Testis (tissue), 2 donors: ENCODE measurements at regions not wholly inside any gene's neighbourhood (a gene's known extent, or its start where the extent isn't known, plus 50 kb on each side); places are given as distances from the start of the nearest gene placed in this dataset.

ENCODE experiments used
- DNase-seq: peaks from one replicate; pipeline ENCODE4 v3.0.0-alpha.2; 2019
- H3K27ac ChIP-seq, 2 donors: fragments of 200-600 bp; sonication (generic); one replicate each; pipeline ENCODE4 v1.5.1; 2019
- H3K27me3 ChIP-seq: fragments of 200-600 bp; sonication (generic); one replicate; pipeline ENCODE4 v1.5.1; 2019
- H3K36me3 ChIP-seq: fragments of 200-600 bp; sonication (generic); one replicate; pipeline ENCODE4 v1.5.1; 2017; ENCODE audit warnings: low read depth; ENCODE audit errors: missing control alignments
- H3K4me1 ChIP-seq: fragments of 200-600 bp; sonication (generic); one replicate; pipeline ENCODE4 v1.5.1; 2019
- H3K4me3 ChIP-seq, 2 donors: fragments of 200-600 bp; sonication (generic); one replicate each; pipeline ENCODE4 v1.5.1; 2017 to 2019
- H3K9me3 ChIP-seq: fragments of 200-600 bp; sonication (generic); one replicate; pipeline ENCODE4 v1.5.1; 2017
- CTCF ChIP-seq, 3 experiments: fragments of 450-650 bp in 2 of 3; fragments of 200-600 bp in 1 of 3; sonication (generic) in 1 of 3; IDR thresholded peaks; one replicate each; pipeline ENCODE4 v1.5.1; 2016 to 2019; ENCODE audit warnings: antibody characterized with exemption in 3 of 3, mild to moderate bottlenecking in 2 of 3, moderate library complexity in 1 of 3
- POLR2A ChIP-seq: fragments of 450-650 bp; IDR thresholded peaks from one replicate; pipeline ENCODE4 v1.6.1; 2017; ENCODE audit warnings: antibody characterized with exemption, mild to moderate bottlenecking, moderate library complexity
- WGBS, 2 donors: methylation state at CpG; one replicate each; pipeline ENCODE4 v1.1.5; 2018; 5-methylcytosine and 5-hydroxymethylcytosine counted together
- intact Hi-C: fragments of 100-400 bp; cut with DNase I; formaldehyde crosslinking; loops from one replicate; pipeline ENCODE4 v1.15.1; 2023; ENCODE audit warnings: low total_unique reads

DNA sequence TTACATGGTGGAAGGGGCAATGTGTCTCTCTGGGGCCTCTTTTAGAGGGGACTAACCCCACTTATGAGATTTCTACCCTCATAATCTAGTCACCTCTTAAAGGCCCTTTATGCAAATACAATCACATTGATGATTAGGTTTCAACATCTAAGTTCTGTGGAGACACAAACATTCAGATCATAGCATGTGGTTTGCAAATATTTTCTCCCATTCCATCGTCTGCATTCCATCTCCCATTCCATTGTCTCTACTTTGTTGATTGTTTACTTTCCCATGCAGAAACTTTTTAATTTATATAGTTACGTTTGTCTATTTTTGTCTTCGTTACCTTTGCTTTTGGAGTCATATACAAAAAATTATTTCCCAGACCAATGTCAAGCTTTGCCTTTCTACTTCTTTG lies 927.5 kb upstream of the INTU start:
- intact Hi-C loops, result no loop called here
- H3K4me3 ChIP-seq, result no peak overlapping the region

GRCh38 chr4:126708716-126709115 lies 924.0 kb upstream of the INTU start:
- H3K9me3 ChIP-seq, result no peaks in the 10 kb centered on the region
- intact Hi-C loops, result no loop called here
- H3K27ac ChIP-seq, result no peak overlapping the region
- no peaks in the 10 kb centered on the region for H3K27me3 ChIP-seq
- no peak for DNase-seq
- H3K4me1 ChIP-seq, result no peaks in the 10 kb centered on the region
- no peak overlapping the region for H3K4me3 ChIP-seq
- WGBS, 2 donors, result 51 to 63% methylated on average over 2 of the region's 2 CpGs
- H3K36me3 ChIP-seq, result no peaks in the 10 kb centered on the region
- TF ChIP-seq POLR2A (no peak), CTCF (IDR thresholded peaks at IDR 0.05) (no peak)

More for the DNA sequence above, 927.5 kb upstream of the INTU start:
- Histone ChIP-seq H3K27me3 (no peaks in the 10 kb centered on the region), H3K9me3 (no peaks in the 10 kb centered on the region), H3K4me1 (no peaks in the 10 kb centered on the region), H3K27ac (no peak overlapping the region), H3K36me3 (no peaks in the 10 kb centered on the region)
- no peak for TF ChIP-seq POLR2A
- no peak for DNase-seq
- WGBS, 2 donors, result 78 to 89% methylated on average over 3 of the region's 3 CpGs

- H3K9me3 ChIP-seq, result no peaks in the 10 kb centered on the region
- intact Hi-C loops, result no loop called here
- no peaks in the 10 kb centered on the region for H3K4me1 ChIP-seq
- H3K4me3 ChIP-seq, result no peak overlapping the region
- TF ChIP-seq POLR2A (no peak), CTCF (IDR thresholded peaks at IDR 0.05) (no peak)
- H3K27me3 ChIP-seq, result no peaks in the 10 kb centered on the region
- no peak for DNase-seq
- no peak overlapping the region for H3K27ac ChIP-seq
- H3K36me3 ChIP-seq, result no peaks in the 10 kb centered on the region
Measured at GRCh38 chr4:126710935-126711334, 921.8 kb upstream of the INTU start.

- intact Hi-C loops, result no loop called here
- no peaks in the 10 kb centered on the region for H3K4me1 ChIP-seq
- H3K27ac ChIP-seq, result no peak overlapping the region
- no peaks in the 10 kb centered on the region for H3K27me3 ChIP-seq
- no peak for TF ChIP-seq POLR2A
- no peak for TF ChIP-seq CTCF (IDR thresholded peaks at IDR 0.05)
- WGBS, 2 donors, result 71 to 85% methylated on average over 8 of the region's 8 CpGs
- no peaks in the 10 kb centered on the region for H3K36me3 ChIP-seq
- DNase-seq, result no peak
- no peaks in the 10 kb centered on the region for H3K9me3 ChIP-seq
- no peak overlapping the region for H3K4me3 ChIP-seq
Measured at GRCh38 chr4:126715067-126715466, 917.7 kb upstream of the INTU start.

GRCh38 chr4:126715681-126716080 lies 917.1 kb upstream of the INTU start:
- H3K9me3 ChIP-seq, result no peaks in the 10 kb centered on the region
- H3K4me1 ChIP-seq, result no peaks in the 10 kb centered on the region
- no peak overlapping the region for H3K4me3 ChIP-seq
- WGBS, 2 donors, result 86 to 91% methylated on average over 3 of the region's 3 CpGs
- no peak overlapping the region for H3K27ac ChIP-seq
- no peak for TF ChIP-seq CTCF (IDR thresholded peaks at IDR 0.05)
- no peak for TF ChIP-seq POLR2A
- intact Hi-C loops, result no loop called here
- no peaks in the 10 kb centered on the region for H3K27me3 ChIP-seq
- DNase-seq, result no peak
- no peaks in the 10 kb centered on the region for H3K36me3 ChIP-seq
